A549 (cell line): ENCODE measurements at regions not wholly inside any gene's neighbourhood (a gene's known extent, or its start where the extent isn't known, plus 50 kb on each side); places are given as distances from the start of the nearest gene placed in this dataset.

Experiments
- CEBPB ChIP-seq, 2 experiments: fragments of >200 bp in 1 of 2; sonication (Bioruptor Twin) in 1 of 2; formaldehyde crosslinking in 1 of 2; IDR thresholded peaks; 2 replicates each; pipeline ENCODE4 v1.6.1; 2012 to 2016
- CTCF ChIP-seq: fragments of >200 bp; sonication (Bioruptor Twin); formaldehyde crosslinking; IDR thresholded peaks from 3 replicates; pipeline ENCODE4 v1.5.1; 2016
- E2F6 ChIP-seq: IDR thresholded peaks from 2 replicates; pipeline ENCODE4 v1.6.1; 2012; ENCODE audit warnings: low read depth, borderline replicate concordance
- EP300 ChIP-seq, 2 experiments: fragments of >200 bp; sonication (Bioruptor Twin); formaldehyde crosslinking; IDR thresholded peaks; 2 replicates in 1 of 2; 3 replicates in 1 of 2; pipeline ENCODE4 v1.6.1; 2016 to 2017
- GATA3 ChIP-seq: IDR thresholded peaks from 2 replicates; pipeline ENCODE4 v1.6.1; 2012; ENCODE audit warnings: borderline replicate concordance
- JUN ChIP-seq, 2 experiments: fragments of >200 bp; sonication (Bioruptor Twin); formaldehyde crosslinking; IDR thresholded peaks; 2 replicates in 1 of 2; 3 replicates in 1 of 2; pipeline ENCODE4 v1.6.1; 2016 to 2017
- MAFK ChIP-seq: fragments of 450-650 bp; IDR thresholded peaks from 2 replicates; pipeline ENCODE4 v1.6.1; 2014; ENCODE audit not compliant: partially characterized antibody
- MAX ChIP-seq: IDR thresholded peaks from 2 replicates; pipeline ENCODE4 v1.6.1; 2012
- NFE2L2 ChIP-seq: fragments of 150-350 bp; conservative IDR thresholded peaks from 2 replicates; pipeline ENCODE4 v1.6.1; 2014; ENCODE audit warnings: low read length
- NR3C1 ChIP-seq: fragments of >200 bp; sonication (Bioruptor Twin); formaldehyde crosslinking; IDR thresholded peaks from 3 replicates; pipeline ENCODE4 v1.6.1; 2017
- POLR2A ChIP-seq: IDR thresholded peaks from 2 replicates; pipeline ENCODE4 v1.6.1; 2012; ENCODE audit warnings: mild to moderate bottlenecking, low read length
- SMC3 ChIP-seq: fragments of >200 bp; sonication (Bioruptor Twin); formaldehyde crosslinking; IDR thresholded peaks from 3 replicates; pipeline ENCODE4 v1.6.1; 2018; ENCODE audit warnings: inconsistent platforms
- SREBF2 ChIP-seq: fragments of 450-650 bp; IDR thresholded peaks from 2 replicates; pipeline ENCODE4 v1.6.1; 2014; ENCODE audit warnings: mild to moderate bottlenecking, moderate library complexity

DNA sequence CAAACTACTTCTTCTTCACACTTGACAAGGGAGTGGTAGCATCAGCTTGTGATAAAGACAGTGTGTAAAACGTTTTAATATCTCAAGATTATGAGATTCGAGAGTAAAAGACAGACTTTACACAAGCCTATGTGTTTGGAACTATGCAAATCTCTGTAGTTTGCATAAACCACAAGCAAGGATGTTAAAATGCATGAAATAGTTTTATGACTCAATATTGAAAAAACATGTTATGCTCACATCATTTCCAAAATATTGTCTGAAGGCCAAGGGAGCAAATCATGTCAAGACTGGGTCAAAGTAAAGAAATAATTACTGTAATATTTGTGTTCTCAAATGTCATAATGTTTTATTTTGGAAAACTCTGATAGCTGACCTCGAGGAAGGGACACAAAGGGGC lies 316.8 kb upstream of the KLF12 start:
- TF ChIP-seq JUN (IDR thresholded peaks at IDR 0.05), result no peak
- TF ChIP-seq POLR2A, result no peak
- TF ChIP-seq EP300 (IDR thresholded peaks at IDR 0.05), result no peak
- TF ChIP-seq MAFK, result no peak
- no peak for TF ChIP-seq NR3C1
- no peak for TF ChIP-seq CTCF
- no peak for TF ChIP-seq SREBF2
- TF ChIP-seq SMC3, result no peak
- TF ChIP-seq CEBPB (IDR thresholded peaks at IDR 0.05), result no peak
- no peak for TF ChIP-seq E2F6
- no peak for TF ChIP-seq GATA3
- no peak for TF ChIP-seq MAX
- TF ChIP-seq NFE2L2, result no peak
